SU-DHL-6 (cell line): ENCODE measurements at regions not wholly inside any gene's neighbourhood (a gene's known extent, or its start where the extent isn't known, plus 50 kb on each side); places are given as distances from the start of the nearest gene placed in this dataset.

Experiments used
- CTCF ChIP-seq: fragments of 200-600 bp; sonication (generic); IDR thresholded peaks from one replicate; pipeline ENCODE4 v1.5.1; 2017; ENCODE audit warnings: antibody characterized with exemption, mild to moderate bottlenecking, low read length, moderate library complexity; ENCODE audit not compliant: insufficient read depth, poor library complexity, severe bottlenecking
- EZH2phosphoT487 ChIP-seq: fragments of 200-600 bp; sonication (generic), shearing (Covaris generic); conservative IDR thresholded peaks from 2 replicates; pipeline ENCODE4 v1.6.1; 2018; ENCODE audit warnings: mild to moderate bottlenecking, antibody characterized with exemption, low read length, moderate library complexity, mixed read lengths

GRCh38 chr1:229156872-229157271 is 114.0 kb upstream of the RAB4A start:
- TF ChIP-seq CTCF (no peak), EZH2phosphoT487 (no peak)
